ENCODE measurements at regions not wholly inside any gene's neighbourhood (a gene's known extent, or its start where the extent isn't known, plus 50 kb on each side); places are given as distances from the start of the nearest gene placed in this dataset.

- no peak for DNase-seq
Measured at GRCh38 chr18:26741048-26741447, 124.5 kb downstream of the AQP4 start.

- no peak for DNase-seq
Measured at GRCh38 chr18:26740396-26740795, 125.1 kb downstream of the AQP4 start.

- no peak for DNase-seq
Measured at GRCh38 chr18:26738706-26739105, 126.8 kb downstream of the AQP4 start.

GRCh38 chr18:26736301-26736700, 129.2 kb downstream of the AQP4 start:
- no peak for DNase-seq

- DNase-seq, result no peak
Measured at GRCh38 chr18:26734760-26735159, 130.7 kb downstream of the AQP4 start.

GRCh38 chr18:26729449-26729848, 136.1 kb downstream of the AQP4 start:
- DNase-seq, result no peak

GRCh38 chr18:26729008-26729407, 136.5 kb downstream of the AQP4 start:
- no peak for DNase-seq

GRCh38 chr18:26723981-26724380, 141.5 kb downstream of the AQP4 start:
- DNase-seq, result no peak

- DNase-seq, result no peak
Measured at GRCh38 chr18:26722565-26722931, 143.0 kb downstream of the AQP4 start.

GRCh38 chr18:26721854-26722564, 143.5 kb downstream of the AQP4 start:
- DNase-seq, result no peak

GRCh38 chr18:26719896-26720295, 145.6 kb downstream of the AQP4 start:
- DNase-seq, result no peak

GRCh38 chr18:26717123-26717719, 148.3 kb downstream of the AQP4 start:
- DNase-seq, result no peak

- no peak for DNase-seq
Measured at GRCh38 chr18:26714739-26715138, 150.8 kb downstream of the AQP4 start.

- DNase-seq, result no peak
Measured at GRCh38 chr18:26711756-26712155, 153.8 kb downstream of the AQP4 start.

GRCh38 chr18:26710470-26711096, 154.9 kb downstream of the AQP4 start:
- DNase-seq, result no peak

GRCh38 chr18:26709897-26710296, 155.6 kb downstream of the AQP4 start:
- no peak for DNase-seq

GRCh38 chr18:26708806-26709716, 156.4 kb downstream of the AQP4 start:
- no peak for DNase-seq

GRCh38 chr18:26706911-26707351, 158.6 kb downstream of the AQP4 start:
- DNase-seq, result no peak

GRCh38 chr18:26705757-26706156, 157.4 kb upstream of the KCTD1 start:
- no peak for DNase-seq

GRCh38 chr18:26703170-26703930, 155.0 kb upstream of the KCTD1 start:
- no peak for DNase-seq

- DNase-seq, result no peak
Measured at GRCh38 chr18:26702086-26702485, 153.7 kb upstream of the KCTD1 start.

- DNase-seq, result no peak
Measured at GRCh38 chr18:26700728-26701127, 152.4 kb upstream of the KCTD1 start.

- no peak for DNase-seq
Measured at GRCh38 chr18:26700201-26700600, 151.8 kb upstream of the KCTD1 start.

Data from NCI-H226 (cell line).